Neuron (in vitro differentiated cells): ENCODE measurements at regions not wholly inside any gene's neighbourhood (a gene's known extent, or its start where the extent isn't known, plus 50 kb on each side); places are given as distances from the start of the nearest gene placed in this dataset.

Experiments used
- H2AFZ ChIP-seq: one replicate; pipeline ENCODE4 v1.6.1; 2013; ENCODE audit warnings: low read depth, mild to moderate bottlenecking, inconsistent platforms, low read length, moderate library complexity
- H3K27me3 ChIP-seq: one replicate; pipeline ENCODE4 v1.6.1; 2013; ENCODE audit warnings: low read length; ENCODE audit not compliant: insufficient read depth
- H3K36me3 ChIP-seq: one replicate; pipeline ENCODE4 v1.6.1; 2013; ENCODE audit warnings: low read length; ENCODE audit not compliant: insufficient read depth
- H3K4me1 ChIP-seq: one replicate; pipeline ENCODE4 v1.6.1; 2013; ENCODE audit warnings: low read length; ENCODE audit not compliant: insufficient read depth
- H3K4me3 ChIP-seq: 2 replicates; pipeline ENCODE4 v1.5.1; 2013; ENCODE audit warnings: mild to moderate bottlenecking, low read length, moderate library complexity
- H3K9me3 ChIP-seq: one replicate; pipeline ENCODE4 v1.6.1; 2013; ENCODE audit warnings: low read length

- Histone ChIP-seq H3K36me3 (no peaks in the 10 kb centered on the region), H3K4me1 (peaks cover 5% of the 10 kb centered on the region), H2AFZ (no peak overlapping the region), H3K27me3 (no peaks in the 10 kb centered on the region), H3K9me3 (no peaks in the 10 kb centered on the region), H3K4me3 (no peak overlapping the region)
Observed at GRCh38 chr6:146879406-146880117, 280.8 kb downstream of the ADGB start.

DNA sequence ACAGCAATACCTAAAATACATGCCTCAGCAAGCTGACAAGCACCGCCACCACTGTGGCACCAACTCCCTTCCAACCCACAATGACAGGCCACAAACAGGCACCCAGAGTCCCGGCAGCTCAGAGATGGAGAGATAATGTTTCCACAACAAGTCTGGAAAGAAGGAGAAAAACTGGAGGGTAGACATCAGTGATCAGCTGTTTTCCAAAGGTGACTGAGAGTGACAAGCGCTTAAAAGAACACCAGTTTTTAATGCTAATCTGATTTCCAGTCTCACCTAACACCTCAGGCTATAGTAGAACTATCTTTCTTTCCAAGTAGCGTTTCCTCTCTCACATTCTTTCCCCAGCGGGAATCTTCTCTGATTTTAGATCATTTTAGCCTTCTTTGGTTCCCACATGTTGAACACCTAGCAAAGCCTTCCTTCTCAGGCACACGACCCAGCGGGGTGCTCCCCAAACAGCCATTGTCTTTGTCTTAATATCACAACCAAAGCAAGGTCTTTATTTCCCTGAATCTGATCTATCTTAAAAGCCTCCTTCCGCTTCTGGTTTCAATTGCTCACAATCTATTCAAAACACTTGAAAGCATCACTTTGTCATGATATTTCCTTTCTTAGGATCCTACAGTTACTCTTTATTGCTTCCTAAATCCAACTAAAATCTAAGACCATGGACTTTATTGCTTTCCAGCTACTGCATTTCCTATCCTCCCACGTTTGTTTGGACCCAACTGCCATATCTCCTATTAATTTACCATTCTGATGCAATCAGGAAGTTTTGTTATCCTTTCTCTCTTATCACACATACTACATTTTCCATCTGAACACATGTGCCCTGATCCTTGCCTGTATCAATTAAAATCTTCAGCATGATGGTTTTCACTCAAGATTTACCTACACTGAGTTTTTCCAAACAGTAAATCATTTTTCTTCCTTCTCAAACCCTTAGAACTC, 282.7 kb downstream of the ADGB start:
- Histone ChIP-seq H3K4me1 (peaks cover 3% of the 10 kb centered on the region), H3K36me3 (no peaks in the 10 kb centered on the region), H3K9me3 (no peaks in the 10 kb centered on the region), H3K27me3 (no peaks in the 10 kb centered on the region), H2AFZ (no peak overlapping the region), H3K4me3 (no peak overlapping the region)

GRCh38 chr6:146883640-146884531, 285.1 kb downstream of the ADGB start:
- Histone ChIP-seq H3K4me1 (no peaks in the 10 kb centered on the region), H2AFZ (no peak overlapping the region), H3K27me3 (no peaks in the 10 kb centered on the region), H3K4me3 (no peak overlapping the region), H3K36me3 (no peaks in the 10 kb centered on the region), H3K9me3 (no peaks in the 10 kb centered on the region)

- no peaks in the 10 kb centered on the region for H3K9me3 ChIP-seq
- no peaks in the 10 kb centered on the region for H3K4me1 ChIP-seq
- no peak overlapping the region for H3K4me3 ChIP-seq
- no peaks in the 10 kb centered on the region for H3K36me3 ChIP-seq
- no peaks in the 10 kb centered on the region for H3K27me3 ChIP-seq
- no peak overlapping the region for H2AFZ ChIP-seq
Observed at GRCh38 chr6:146884728-146885127, 286.0 kb downstream of the ADGB start.

DNA sequence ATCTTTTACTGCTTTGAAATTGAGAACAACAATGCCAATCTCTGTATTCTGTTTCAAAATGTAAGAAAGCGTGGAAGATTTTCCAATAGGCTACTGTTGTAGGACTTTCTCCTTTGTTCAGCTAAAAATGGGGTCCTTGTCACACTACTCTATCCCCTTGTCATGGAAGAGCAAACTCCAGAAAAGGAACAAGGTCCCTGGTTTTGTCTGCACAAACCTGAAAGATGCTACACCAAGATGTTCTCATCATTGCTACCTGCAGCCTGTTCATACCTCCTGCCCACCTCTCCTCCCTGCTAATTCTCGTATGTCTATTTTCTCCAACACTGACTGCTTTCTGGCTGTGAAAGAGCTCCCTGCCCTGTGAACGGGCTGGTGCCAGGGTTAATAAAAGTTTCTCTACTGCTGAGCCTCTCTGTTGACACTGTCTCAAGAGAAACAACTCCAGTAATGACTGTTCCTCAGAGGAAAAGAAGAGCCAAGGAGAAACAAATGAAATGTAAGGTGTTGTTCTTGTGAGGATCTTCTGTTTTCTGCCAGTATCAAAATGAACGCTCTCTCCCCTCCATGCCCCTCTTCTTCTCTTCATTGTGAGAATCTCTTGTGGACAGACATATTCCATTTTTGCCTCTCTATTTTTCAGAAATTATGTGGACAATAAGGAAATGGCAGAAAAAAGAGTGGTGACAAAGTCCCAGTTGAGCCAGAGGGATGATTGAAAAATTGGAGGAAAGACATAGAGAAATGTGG, 287.1 kb downstream of the ADGB start:
- H3K4me3 ChIP-seq = no peak overlapping the region
- H3K27me3 ChIP-seq = no peaks in the 10 kb centered on the region
- H2AFZ ChIP-seq = no peak overlapping the region
- no peaks in the 10 kb centered on the region for H3K36me3 ChIP-seq
- H3K4me1 ChIP-seq = no peaks in the 10 kb centered on the region
- H3K9me3 ChIP-seq = no peaks in the 10 kb centered on the region

DNA sequence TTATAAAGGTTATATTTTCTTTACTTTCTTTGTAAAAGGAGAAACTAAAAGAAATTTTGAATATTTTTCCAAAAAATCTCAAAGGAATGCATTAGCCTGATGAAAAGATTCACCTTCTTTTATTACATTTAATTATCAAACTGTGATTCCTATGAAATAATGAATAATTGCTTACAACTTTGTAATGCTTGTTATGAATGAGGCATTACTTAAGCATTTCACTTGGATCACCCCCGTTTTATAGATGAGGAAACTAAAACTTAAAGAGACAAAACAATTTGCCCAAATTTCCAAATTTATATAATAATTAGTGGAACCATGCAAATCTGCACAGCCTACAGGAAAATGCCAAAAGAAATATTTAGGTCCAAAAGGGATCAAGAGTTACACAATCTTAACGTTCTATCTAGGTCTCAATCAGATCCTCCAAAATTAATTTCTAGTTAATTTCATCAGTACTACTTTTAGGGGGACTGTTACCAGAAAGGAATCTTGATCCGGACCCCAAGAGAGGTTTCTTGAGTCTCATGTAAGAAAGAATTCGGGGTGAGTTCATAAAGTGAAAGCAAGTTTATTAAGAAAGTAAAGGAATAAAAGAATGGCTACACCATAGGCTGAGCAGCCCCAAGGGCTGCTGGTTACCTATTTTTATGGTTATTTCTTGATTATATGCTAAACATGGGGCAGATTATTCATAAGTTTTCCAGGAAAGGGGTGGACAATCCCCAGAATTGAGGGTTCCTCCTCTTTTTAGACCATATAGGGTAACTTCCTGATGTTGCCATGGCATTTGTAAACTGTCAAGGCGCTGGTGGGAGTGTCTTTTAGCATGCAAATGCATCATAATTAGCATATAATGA, 288.0 kb downstream of the ADGB start:
- Histone ChIP-seq H3K4me3 (no peak overlapping the region), H3K4me1 (no peaks in the 10 kb centered on the region), H2AFZ (no peak overlapping the region), H3K36me3 (no peaks in the 10 kb centered on the region), H3K27me3 (no peaks in the 10 kb centered on the region), H3K9me3 (no peaks in the 10 kb centered on the region)

DNA sequence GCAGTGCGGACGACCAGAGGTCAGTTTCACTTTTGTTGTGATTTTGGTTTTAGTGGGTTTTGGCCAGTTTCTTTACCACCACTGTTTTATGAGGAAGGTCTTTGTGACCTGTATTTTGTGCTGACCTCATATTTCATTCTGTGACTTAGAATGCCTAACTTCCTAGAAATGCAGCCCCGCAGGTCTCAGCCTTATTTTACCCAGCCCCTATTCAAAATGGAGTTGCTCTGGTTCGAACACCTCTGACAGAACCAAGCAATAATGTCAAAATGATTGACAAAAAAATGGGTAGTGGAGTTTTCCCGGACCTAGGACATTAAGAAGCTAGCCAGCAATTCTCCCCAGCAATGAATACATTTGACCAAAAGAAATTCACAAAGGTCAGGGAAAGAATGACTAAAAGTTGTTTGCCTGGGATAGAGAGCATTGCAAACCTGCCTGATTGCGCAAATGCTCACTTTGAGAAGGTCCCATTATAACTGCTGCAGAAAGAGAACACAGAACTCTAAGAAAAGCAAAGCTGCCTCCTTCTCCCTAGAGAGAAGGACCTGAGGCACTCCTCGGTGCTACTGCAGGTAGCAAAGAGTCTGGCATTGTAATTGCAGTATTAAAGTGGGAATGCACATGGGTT, 288.8 kb downstream of the ADGB start:
- no peaks in the 10 kb centered on the region for H3K4me1 ChIP-seq
- no peak overlapping the region for H3K4me3 ChIP-seq
- no peaks in the 10 kb centered on the region for H3K27me3 ChIP-seq
- no peak overlapping the region for H2AFZ ChIP-seq
- no peaks in the 10 kb centered on the region for H3K36me3 ChIP-seq
- no peaks in the 10 kb centered on the region for H3K9me3 ChIP-seq

- no peak overlapping the region for H2AFZ ChIP-seq
- no peaks in the 10 kb centered on the region for H3K27me3 ChIP-seq
- H3K4me1 ChIP-seq = peaks cover 3% of the 10 kb centered on the region
- no peaks in the 10 kb centered on the region for H3K36me3 ChIP-seq
- H3K4me3 ChIP-seq = no peak overlapping the region
- no peaks in the 10 kb centered on the region for H3K9me3 ChIP-seq
Observed at GRCh38 chr6:146889303-146889702, 290.5 kb downstream of the ADGB start.

- Histone ChIP-seq H3K4me1 (peaks cover 5% of the 10 kb centered on the region), H3K9me3 (no peaks in the 10 kb centered on the region), H2AFZ (no peak overlapping the region), H3K4me3 (no peak overlapping the region), H3K36me3 (no peaks in the 10 kb centered on the region), H3K27me3 (no peaks in the 10 kb centered on the region)
Observed at GRCh38 chr6:146890172-146890571, 291.4 kb downstream of the ADGB start.

DNA sequence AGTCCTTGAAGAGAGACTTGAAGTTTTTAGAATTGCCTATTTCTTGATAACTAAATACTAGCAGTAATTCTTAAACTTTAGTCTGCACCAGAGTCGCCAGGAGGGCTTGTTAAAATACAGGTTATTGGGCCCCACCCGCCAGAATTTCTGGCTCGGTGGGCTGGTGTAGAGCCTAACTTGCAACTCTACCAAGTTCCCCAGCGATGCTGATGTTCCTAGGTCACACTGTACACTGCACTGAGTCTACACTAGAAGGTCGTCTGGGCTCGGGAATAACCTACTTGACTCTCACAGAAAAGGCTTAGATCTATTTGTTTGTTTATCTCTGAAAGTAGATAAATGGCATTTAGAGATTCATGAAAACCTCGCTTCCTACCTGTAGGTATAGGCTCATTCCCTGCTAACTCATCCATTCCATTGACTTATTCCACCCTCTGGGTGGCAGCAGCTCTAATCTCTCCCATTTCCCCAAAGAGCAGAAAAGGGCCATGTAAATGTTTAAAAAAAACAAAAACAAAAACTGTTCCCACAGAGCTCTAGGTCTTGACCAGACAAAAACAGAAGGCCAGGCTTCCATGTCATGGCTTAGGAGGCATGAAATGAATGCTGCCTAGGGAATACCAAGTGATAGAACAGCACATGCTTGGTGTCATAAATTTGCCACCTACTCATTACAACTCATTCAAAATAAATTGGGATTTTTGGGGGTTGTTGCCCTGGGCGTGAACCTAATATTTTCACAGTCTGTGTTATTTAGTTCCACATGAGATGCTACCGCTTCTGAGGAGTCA, 292.1 kb downstream of the ADGB start:
- H3K36me3 ChIP-seq = no peaks in the 10 kb centered on the region
- H3K4me3 ChIP-seq = no peak overlapping the region
- no peaks in the 10 kb centered on the region for H3K9me3 ChIP-seq
- no peaks in the 10 kb centered on the region for H3K27me3 ChIP-seq
- H2AFZ ChIP-seq = no peak overlapping the region
- peaks cover 5% of the 10 kb centered on the region for H3K4me1 ChIP-seq
